Peyer's patch (tissue), 4 donors: ENCODE measurements at regions not wholly inside any gene's neighbourhood (a gene's known extent, or its start where the extent isn't known, plus 50 kb on each side); places are given as distances from the start of the nearest gene placed in this dataset.

Experiments used
- POLR2A ChIP-seq, 2 donors: fragments of 450-650 bp; IDR thresholded peaks; one replicate each; pipeline ENCODE4 v1.5.1; 2017; ENCODE audit warnings: antibody characterized with exemption in 2 of 2, mild to moderate bottlenecking in 2 of 2, moderate library complexity in 2 of 2
- TF ChIP-seq, protein P1 (sequence below), 6 experiments: fragments of 450-650 bp in 4 of 6; fragments of 200-600 bp in 2 of 6; sonication (generic) in 1 of 6; IDR thresholded peaks; one replicate each; pipeline ENCODE4 v1.5.1; 2017 to 2019; ENCODE audit warnings: antibody characterized with exemption in 6 of 6, mild to moderate bottlenecking in 3 of 6, moderate library complexity in 1 of 6

DNA sequence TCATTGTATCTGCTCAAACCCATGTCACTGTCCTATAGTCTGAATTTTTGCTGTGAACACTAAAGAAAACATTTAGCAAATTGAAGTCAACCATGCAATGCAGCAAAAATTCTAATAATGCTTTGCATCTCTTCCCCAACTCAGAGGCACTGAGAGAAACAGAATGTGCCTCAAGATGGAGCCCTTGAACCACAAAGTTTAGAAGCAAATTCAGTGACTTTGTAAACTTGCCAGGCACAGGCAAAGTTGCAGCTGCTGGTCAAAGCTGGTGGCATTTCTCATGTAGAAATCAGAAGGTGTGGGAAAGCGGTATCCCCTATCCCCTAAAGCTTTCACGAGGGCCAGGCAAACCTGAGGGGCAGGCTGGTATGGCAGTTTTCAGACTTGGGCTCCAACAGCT, 121.7 kb upstream of the DIPK2B start:
- TF ChIP-seq, protein P1, sequence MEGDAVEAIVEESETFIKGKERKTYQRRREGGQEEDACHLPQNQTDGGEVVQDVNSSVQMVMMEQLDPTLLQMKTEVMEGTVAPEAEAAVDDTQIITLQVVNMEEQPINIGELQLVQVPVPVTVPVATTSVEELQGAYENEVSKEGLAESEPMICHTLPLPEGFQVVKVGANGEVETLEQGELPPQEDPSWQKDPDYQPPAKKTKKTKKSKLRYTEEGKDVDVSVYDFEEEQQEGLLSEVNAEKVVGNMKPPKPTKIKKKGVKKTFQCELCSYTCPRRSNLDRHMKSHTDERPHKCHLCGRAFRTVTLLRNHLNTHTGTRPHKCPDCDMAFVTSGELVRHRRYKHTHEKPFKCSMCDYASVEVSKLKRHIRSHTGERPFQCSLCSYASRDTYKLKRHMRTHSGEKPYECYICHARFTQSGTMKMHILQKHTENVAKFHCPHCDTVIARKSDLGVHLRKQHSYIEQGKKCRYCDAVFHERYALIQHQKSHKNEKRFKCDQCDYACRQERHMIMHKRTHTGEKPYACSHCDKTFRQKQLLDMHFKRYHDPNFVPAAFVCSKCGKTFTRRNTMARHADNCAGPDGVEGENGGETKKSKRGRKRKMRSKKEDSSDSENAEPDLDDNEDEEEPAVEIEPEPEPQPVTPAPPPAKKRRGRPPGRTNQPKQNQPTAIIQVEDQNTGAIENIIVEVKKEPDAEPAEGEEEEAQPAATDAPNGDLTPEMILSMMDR (IDR thresholded peaks at IDR 0.05): peak in 3 of 6 experiments; percentile 59 to 84 (median 60)
- no peak for TF ChIP-seq POLR2A (IDR thresholded peaks at IDR 0.05)
